Mesodermal cell (in vitro differentiated cells): ENCODE measurements at regions not wholly inside any gene's neighbourhood (a gene's known extent, or its start where the extent isn't known, plus 50 kb on each side); places are given as distances from the start of the nearest gene placed in this dataset.

Source experiments
- H3K27ac ChIP-seq: 2 replicates; pipeline ENCODE4 v1.7.0; 2013; ENCODE audit warnings: mild to moderate bottlenecking, low read depth, low read length, moderate library complexity; ENCODE audit not compliant: severe bottlenecking
- H3K36me3 ChIP-seq: 2 replicates; pipeline ENCODE4 v1.7.1; 2013; ENCODE audit warnings: mild to moderate bottlenecking, low read length, moderate library complexity; ENCODE audit not compliant: control insufficient read depth, insufficient read depth
- H3K4me1 ChIP-seq: one replicate; pipeline ENCODE4 v1.7.1; 2013; ENCODE audit warnings: mild to moderate bottlenecking, low read length; ENCODE audit not compliant: insufficient read depth, control insufficient read depth, poor library complexity, severe bottlenecking
- H3K4me3 ChIP-seq: 2 replicates; pipeline ENCODE4 v1.7.0; 2013; ENCODE audit warnings: low read length, control low read depth, mild to moderate bottlenecking; ENCODE audit not compliant: insufficient read depth, poor library complexity, severe bottlenecking; ENCODE audit errors: extremely low read depth
- H3K9me3 ChIP-seq: 2 replicates; pipeline ENCODE4 v1.7.1; 2013; ENCODE audit warnings: mild to moderate bottlenecking, low read length, moderate library complexity; ENCODE audit not compliant: control insufficient read depth
- WGBS, 2 experiments: methylation state at CpG; one replicate each; pipeline ENCODE4 v1.1.5; 2013; ENCODE audit warnings: missing lambda C conversion rate in 2 of 2; ENCODE audit not compliant: insufficient coverage in 2 of 2; 5-methylcytosine and 5-hydroxymethylcytosine counted together

DNA sequence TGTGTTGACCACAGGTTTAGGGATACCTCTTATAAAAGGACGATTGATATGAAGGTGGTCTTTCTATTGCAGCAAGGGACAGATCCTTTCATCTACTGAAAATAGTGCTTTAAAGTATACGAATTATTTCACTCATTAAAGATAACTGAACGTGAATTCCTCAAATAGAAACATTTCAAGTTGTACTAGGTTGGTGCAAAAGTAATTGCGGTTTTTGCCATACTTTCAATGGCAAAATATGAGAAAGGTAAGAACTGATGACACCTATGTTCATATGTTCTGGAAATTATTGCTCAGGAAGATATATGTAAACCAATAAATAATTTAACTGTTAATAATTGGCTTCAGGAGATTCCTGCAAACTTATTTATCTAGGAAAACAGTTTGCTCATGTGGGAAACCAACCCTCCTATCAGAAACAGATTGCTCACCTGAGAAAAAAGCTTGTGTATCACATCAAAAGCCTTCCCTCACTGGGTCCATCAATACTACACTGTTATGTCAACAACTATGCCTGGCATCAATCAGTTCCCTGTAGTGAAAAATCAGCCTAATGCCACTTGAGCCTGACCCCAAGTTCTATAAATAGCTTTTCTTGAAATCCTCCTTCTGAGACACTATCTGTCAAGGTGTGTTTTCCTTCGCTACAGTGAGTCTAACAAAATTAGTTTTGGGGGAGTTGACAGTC is 81.5 kb upstream of the ACSL3 start:
- Histone ChIP-seq H3K9me3 (no peaks in the 10 kb centered on the region), H3K36me3 (no peaks in the 10 kb centered on the region), H3K27ac (no peak overlapping the region), H3K4me1 (peaks cover 3% of the 10 kb centered on the region), H3K4me3 (no peak overlapping the region)
- 80 to 100% methylated on average over 1 of the region's 5 CpGs for WGBS, 2 experiments

DNA sequence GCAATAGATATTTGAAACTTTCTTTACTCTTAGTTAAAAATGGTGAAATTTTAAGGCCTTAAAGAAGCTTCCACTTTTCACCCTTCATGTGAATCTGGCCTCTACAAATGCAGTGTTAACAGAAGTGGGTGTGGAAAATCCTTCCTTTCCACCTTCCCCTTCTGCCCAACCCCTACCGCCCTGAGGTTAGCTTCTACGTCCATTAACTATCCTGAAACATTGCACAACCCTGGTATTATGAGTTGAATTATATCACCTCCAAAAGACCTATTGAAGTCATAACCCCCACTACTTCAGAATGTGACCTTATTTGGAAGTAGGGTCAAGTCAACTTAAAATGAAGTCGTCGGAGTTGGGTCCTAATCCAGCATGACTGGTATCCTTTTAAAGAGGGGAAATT is 80.8 kb upstream of the ACSL3 start:
- WGBS, 2 experiments = 93% methylated on average over 2 of the region's 4 CpGs

DNA sequence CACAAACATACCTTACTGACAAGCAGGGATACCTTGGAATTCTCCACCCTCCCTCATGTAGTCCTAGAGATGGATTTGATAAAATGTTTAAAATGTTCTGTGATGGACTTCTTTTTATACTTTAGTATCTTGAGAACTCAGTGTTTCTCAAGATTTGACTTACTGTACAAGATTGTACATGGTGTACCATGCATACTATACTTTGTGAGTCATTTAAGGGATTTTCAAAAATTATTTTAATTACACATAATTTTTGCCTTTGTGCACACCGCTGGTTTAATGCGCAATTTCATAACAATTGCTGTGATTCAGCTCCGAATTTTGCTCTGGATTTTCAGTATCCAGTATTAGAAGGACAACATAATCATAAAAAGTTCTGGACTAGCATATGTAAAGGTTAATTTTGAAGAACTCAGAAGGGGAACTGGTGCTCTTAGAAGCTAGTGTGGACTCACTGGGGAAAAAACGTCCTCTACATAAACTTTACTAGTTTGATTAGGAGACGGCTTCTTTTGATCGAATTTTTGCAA is 78.6 kb upstream of the ACSL3 start:
- H3K27ac ChIP-seq = no peak overlapping the region
- WGBS, 2 experiments = 96% methylated on average over 5 of the region's 6 CpGs; no CpG with 5 or more reads in 1 of the 2 experiments
- H3K4me1 ChIP-seq = no peaks in the 10 kb centered on the region
- no peaks in the 10 kb centered on the region for H3K36me3 ChIP-seq
- peaks cover 3% of the 10 kb centered on the region for H3K9me3 ChIP-seq
- no peak overlapping the region for H3K4me3 ChIP-seq

More for the DNA sequence above, 80.8 kb upstream of the ACSL3 start:
- no peak overlapping the region for H3K4me3 ChIP-seq
- peaks cover 1% of the 10 kb centered on the region for H3K9me3 ChIP-seq
- H3K4me1 ChIP-seq = peaks cover 2% of the 10 kb centered on the region
- H3K36me3 ChIP-seq = no peaks in the 10 kb centered on the region
- H3K27ac ChIP-seq = no peak overlapping the region

DNA sequence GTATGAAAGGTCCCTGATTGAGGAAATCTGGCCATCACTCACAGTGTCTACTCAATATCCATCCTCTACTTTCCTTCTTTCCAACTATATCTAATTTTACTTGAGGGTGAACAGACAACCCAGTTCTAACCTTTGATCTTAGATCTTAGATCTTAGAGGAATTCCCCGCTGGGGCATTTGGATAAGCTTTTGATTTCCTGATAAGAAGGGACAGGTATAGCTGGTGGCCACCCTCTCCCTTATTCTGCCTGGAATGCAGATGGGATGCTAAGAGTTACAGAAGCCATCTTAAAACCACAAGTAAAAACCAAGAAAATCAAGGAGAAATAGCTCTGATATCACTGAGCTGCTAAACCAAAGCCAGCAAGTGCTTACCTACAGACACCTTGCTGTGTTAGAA is 77.2 kb upstream of the ACSL3 start:
- H3K27ac ChIP-seq = no peak overlapping the region
- peaks cover 3% of the 10 kb centered on the region for H3K4me1 ChIP-seq
- WGBS, 2 experiments = no CpG with 5 or more reads among the region's 1 CpG
- H3K4me3 ChIP-seq = no peak overlapping the region
- no peaks in the 10 kb centered on the region for H3K36me3 ChIP-seq
- peaks cover 3% of the 10 kb centered on the region for H3K9me3 ChIP-seq

DNA sequence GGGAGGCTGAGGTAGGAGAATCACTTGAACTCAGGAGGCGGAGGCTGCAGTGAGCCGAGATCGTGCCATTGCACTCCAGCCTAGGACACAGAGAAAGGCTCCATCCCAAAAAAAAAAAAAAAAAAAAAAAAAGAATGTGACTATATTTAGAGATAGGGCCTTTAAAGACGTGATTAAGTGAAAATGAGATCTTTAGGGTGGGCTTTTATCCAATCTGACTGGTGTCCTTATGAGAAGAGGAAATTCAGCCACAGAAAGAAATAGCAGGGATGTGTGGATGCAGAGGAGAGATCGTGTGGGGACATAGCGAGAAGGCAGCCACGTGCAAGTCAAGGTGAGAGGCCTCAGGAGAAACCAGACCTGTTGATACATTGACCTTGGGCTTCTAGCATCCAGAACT is 69.9 kb upstream of the ACSL3 start:
- Histone ChIP-seq H3K9me3 (no peaks in the 10 kb centered on the region), H3K27ac (no peak overlapping the region), H3K4me1 (peaks cover 5% of the 10 kb centered on the region), H3K36me3 (no peaks in the 10 kb centered on the region), H3K4me3 (no peak overlapping the region)
- WGBS, 2 experiments = 90 to 96% methylated on average over 4 of the region's 7 CpGs

DNA sequence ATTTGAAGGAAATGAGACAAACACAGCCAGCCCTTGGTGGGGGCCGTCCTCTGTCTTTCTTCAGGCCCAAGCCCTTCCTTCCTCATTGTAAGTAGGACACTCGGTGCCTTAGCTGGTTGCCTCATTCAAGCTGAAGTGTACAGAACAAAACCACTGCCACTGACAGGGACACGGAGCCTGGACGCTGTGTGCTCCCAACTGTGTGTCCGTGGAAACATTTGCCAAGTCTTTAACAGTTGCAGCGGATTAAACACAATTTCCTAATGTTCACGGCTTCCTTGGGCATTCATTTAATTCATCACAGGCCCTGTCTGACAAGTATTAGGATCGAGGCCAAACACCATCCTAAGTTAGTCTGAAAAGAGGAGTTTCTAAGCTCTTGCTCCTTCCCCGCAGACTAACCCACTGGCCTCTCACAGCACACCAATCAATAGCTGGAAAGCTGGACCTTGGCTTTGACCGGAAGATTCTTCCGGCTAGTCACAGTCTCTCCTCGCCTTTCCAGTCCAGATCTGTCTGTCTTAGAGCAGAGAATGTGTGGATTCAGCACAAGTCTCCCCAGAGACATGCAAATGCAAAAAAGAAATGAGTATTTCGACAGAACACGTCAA is 68.7 kb upstream of the ACSL3 start:
- WGBS, 2 experiments = 90 to 92% methylated on average over 13 to 14 of the region's 14 CpGs
- Histone ChIP-seq H3K4me1 (peaks cover 14% of the 10 kb centered on the region), H3K9me3 (no peaks in the 10 kb centered on the region), H3K27ac (no peak overlapping the region), H3K4me3 (no peak overlapping the region), H3K36me3 (no peaks in the 10 kb centered on the region)

DNA sequence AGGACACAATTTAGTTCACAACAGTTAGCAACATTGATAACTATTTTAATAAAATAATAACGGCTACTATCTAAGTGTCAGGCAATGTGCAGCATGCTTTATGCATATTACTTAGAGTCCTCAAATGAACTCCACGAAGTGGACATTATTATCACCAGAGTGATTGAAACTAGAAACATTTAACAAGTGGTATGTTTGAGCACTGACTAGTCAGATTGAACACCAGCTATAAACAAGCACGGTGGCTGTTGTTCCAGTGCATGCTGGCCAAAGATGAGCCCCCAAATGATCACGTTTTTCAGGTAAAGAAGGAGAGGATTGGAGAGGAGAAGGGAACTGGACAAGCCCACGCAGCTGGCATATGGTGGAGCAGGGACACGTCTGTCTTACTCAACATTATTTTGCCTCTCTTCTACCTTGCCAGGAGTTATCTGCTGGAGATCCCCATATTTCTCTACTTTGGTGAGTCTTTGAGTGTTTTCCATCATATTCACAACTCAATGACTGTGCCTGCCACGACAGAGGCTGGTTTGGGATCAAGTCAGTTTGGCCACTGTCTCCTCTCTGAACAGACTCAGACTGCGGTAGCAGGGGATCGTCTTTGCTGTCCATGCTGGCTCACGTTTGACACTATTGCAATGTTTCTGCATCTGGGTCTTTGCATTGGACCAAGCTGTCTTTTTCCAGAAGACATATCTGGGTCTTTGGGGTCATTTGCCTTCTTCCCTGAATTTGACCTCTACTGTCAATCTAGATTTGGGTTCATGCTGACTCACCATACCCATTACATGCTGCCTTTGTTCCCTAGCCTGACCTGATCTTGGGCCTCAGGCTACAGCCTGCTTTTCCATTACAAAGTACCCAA is 66.0 kb upstream of the ACSL3 start:
- Histone ChIP-seq H3K4me1 (peaks cover 15% of the 10 kb centered on the region), H3K27ac (no peak overlapping the region), H3K4me3 (no peak overlapping the region), H3K36me3 (no peaks in the 10 kb centered on the region), H3K9me3 (no peaks in the 10 kb centered on the region)
- WGBS, 2 experiments = 59 to 78% methylated on average over 5 to 7 of the region's 10 CpGs

DNA sequence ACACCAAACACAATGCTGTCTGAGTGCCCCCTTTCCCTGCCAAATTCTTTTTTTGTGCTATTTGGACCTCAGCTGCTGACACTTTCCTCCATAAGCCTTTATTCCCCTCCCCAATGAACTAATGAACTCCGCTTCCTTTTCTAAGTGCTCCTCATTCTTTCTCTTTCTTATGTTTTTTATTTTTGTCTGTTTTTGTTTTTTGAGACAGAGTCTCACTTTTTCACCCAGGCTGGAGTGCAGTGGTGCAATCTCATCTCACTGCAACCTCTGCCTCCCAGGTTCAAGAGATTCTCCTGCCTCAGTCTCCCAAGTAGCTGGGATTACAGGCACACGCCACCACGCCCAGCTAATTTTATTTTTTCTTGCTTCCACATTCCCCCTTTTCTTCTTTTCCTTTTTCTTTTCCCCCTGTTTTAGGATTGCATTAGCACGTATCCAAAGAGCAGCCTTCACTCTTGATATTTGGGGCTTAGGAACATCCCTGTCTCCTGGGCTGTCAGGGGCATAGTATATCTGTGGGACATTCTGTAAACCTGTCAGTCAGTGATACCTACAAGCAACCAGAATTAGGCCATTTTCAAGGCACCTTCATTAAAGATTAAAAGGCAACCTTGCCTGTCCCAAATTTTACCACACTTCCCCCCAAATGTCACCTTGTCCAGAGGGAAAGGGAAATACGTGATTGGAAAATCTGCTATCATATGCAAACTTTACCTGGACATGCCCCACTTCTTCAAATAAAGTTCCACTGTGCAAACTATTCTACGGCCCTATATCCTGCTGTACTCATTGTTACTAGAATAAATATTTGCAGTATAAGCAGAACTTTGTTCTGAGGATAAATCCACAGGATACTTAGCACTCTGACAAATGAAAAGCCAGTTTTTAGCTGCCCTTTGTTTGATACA is 65.1 kb upstream of the ACSL3 start:
- Histone ChIP-seq H3K27ac (peak overlapping the region; percentile 32), H3K36me3 (no peaks in the 10 kb centered on the region), H3K4me1 (peaks cover 15% of the 10 kb centered on the region), H3K9me3 (no peaks in the 10 kb centered on the region), H3K4me3 (no peak overlapping the region)
- WGBS, 2 experiments = 93 to 100% methylated on average over 3 of the region's 6 CpGs

DNA sequence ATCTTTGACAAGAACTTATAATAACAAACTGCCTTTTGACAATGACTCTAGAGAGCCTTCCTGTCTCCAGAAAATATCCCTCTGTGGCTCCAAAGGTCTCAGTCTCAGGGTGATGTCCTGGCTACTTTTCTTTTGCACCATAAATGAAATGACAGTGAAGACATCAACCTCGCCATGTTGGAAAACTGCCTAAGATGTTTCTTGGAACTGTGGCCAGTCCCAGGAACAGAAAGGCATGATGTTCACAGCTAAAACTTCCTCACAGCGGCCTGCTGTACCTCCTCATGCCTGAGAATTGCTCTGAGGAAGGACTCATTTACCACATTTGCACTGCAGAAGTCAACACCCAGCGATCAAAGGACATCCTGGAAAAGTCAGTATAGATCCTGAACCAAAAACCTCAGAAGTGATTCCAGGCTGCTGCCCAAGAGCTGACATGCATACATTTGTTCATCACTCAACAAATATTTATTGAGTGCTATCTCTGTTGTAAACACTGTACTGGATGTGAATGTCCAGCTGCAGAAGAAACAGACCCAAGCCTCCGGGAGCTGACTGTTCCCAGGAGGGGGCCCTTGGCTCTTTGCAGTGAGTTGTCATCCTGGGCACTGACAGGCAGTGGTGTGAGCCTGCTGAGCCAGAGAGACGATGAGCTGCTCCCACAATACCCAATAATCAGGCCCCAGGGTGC is 64.3 kb upstream of the ACSL3 start:
- H3K36me3 ChIP-seq = no peaks in the 10 kb centered on the region
- 57 to 65% methylated on average over 4 to 5 of the region's 5 CpGs for WGBS, 2 experiments
- H3K9me3 ChIP-seq = no peaks in the 10 kb centered on the region
- peaks cover 15% of the 10 kb centered on the region for H3K4me1 ChIP-seq
- H3K4me3 ChIP-seq = no peak overlapping the region
- H3K27ac ChIP-seq = peak overlapping the region; percentile 32
